NB4 (cell line): ENCODE measurements at regions not wholly inside any gene's neighbourhood (a gene's known extent, or its start where the extent isn't known, plus 50 kb on each side); places are given as distances from the start of the nearest gene placed in this dataset.

ENCODE experiments used
- CTCF ChIP-seq: IDR thresholded peaks from one replicate; pipeline ENCODE4 v1.5.1; 2012; ENCODE audit warnings: low read depth, low read length
- MYC ChIP-seq: IDR thresholded peaks from 2 replicates; pipeline ENCODE4 v1.6.1; 2011; ENCODE audit warnings: low read depth, low read length
- POLR2A ChIP-seq: IDR thresholded peaks from 2 replicates; pipeline ENCODE4 v1.6.1; 2011; ENCODE audit warnings: mild to moderate bottlenecking; ENCODE audit not compliant: insufficient read length; ENCODE audit errors: extremely low read depth

- no peak for TF ChIP-seq CTCF
- no peak for TF ChIP-seq POLR2A
- no peak for TF ChIP-seq MYC
These were observed 462.9 kb downstream of the TXNL1 start for GRCh38 chr18:56175330-56176001.
